IMR-90 (cell line): ENCODE measurements at regions not wholly inside any gene's neighbourhood (a gene's known extent, or its start where the extent isn't known, plus 50 kb on each side); places are given as distances from the start of the nearest gene placed in this dataset.

Experiments
- ATAC-seq: fragments of 200-7000 bp; cut with Tn5 transposase; 2 replicates; pipeline ENCODE4 v1.9.1; 2020; ENCODE audit warnings: low read depth, mild to moderate bottlenecking, moderate library complexity
- BruUV-seq: library from RNA; stranded (reverse); fragments of 400-500 nt; replicated peaks from 2 replicates; lab custom pipeline; 2021; lab: Mats Ljungman, UMichigan
- CTCF ChIA-PET: fragments of 300-600 bp; formaldehyde crosslinking; extraction: SDS; loops from one replicate; lab custom pipeline; 2021; ENCODE audit warnings: antibody characterized with exemption; lab: Yijun Ruan, JAX
- POLR2A ChIA-PET: fragments of 300-600 bp; sonication (Branson Sonifier 250); formaldehyde crosslinking; loops from one replicate; lab custom pipeline; 2022; ENCODE audit warnings: antibody characterized with exemption; ENCODE audit not compliant: unreplicated experiment; lab: Charles Lee
- DNase-seq: peaks from one replicate; pipeline ENCODE4 v3.0.0; 2013
- H2AFZ ChIP-seq: replicated peaks from 2 replicates; pipeline ENCODE3; 2013; ENCODE audit warnings: low read length, mild to moderate bottlenecking; ENCODE audit not compliant: poor library complexity
- H2AK5ac ChIP-seq: 2 replicates; pipeline ENCODE4 v1.6.1; 2013; ENCODE audit warnings: low read depth, low read length, inconsistent platforms
- H2AK9ac ChIP-seq: replicated peaks from 2 replicates; pipeline ENCODE3; 2013; ENCODE audit warnings: mild to moderate bottlenecking, low read depth, low read length, moderate library complexity; ENCODE audit not compliant: poor library complexity
- H2BK120ac ChIP-seq: 2 replicates; pipeline ENCODE4 v1.6.1; 2013; ENCODE audit warnings: low read depth, low read length, inconsistent platforms
- H2BK15ac ChIP-seq: 3 replicates; pipeline ENCODE4 v1.6.1; 2013; ENCODE audit warnings: low read depth, low read length, inconsistent platforms
- H2BK20ac ChIP-seq: 2 replicates; pipeline ENCODE4 v1.6.1; 2013; ENCODE audit warnings: low read depth, mild to moderate bottlenecking, inconsistent platforms, low read length, moderate library complexity
- H2BK5ac ChIP-seq: 2 replicates; pipeline ENCODE4 v1.6.1; 2013; ENCODE audit warnings: mild to moderate bottlenecking, low read depth, low read length, inconsistent platforms; ENCODE audit not compliant: poor library complexity, severe bottlenecking
- H3K14ac ChIP-seq: replicated peaks from 2 replicates; pipeline ENCODE4 v1.6.1; 2013; ENCODE audit warnings: low read depth, low read length, inconsistent platforms
- H3K18ac ChIP-seq: 2 replicates; pipeline ENCODE4 v1.6.1; 2013; ENCODE audit warnings: low read depth, low read length, control low read depth
- H3K23ac ChIP-seq: 2 replicates; pipeline ENCODE4 v1.6.1; 2013; ENCODE audit warnings: low read depth, low read length, inconsistent platforms
- H3K27ac ChIP-seq: 2 replicates; pipeline ENCODE4 v1.5.1; 2013; ENCODE audit warnings: mild to moderate bottlenecking, control low read depth, low read length; ENCODE audit not compliant: insufficient read depth
- H3K27me3 ChIP-seq: 2 replicates; pipeline ENCODE4 v1.6.1; 2013; ENCODE audit warnings: low read length; ENCODE audit not compliant: control insufficient read depth, insufficient read depth
- H3K36me3 ChIP-seq: 2 replicates; pipeline ENCODE4 v1.6.1; 2013; ENCODE audit warnings: low read length, mixed read lengths; ENCODE audit not compliant: control insufficient read depth, insufficient read depth
- H3K4ac ChIP-seq: 2 replicates; pipeline ENCODE4 v1.6.1; 2013; ENCODE audit warnings: low read depth, low read length, inconsistent platforms
- H3K4me1 ChIP-seq: 2 replicates; pipeline ENCODE4 v1.6.1; 2013; ENCODE audit warnings: low read length, mixed read lengths; ENCODE audit not compliant: control insufficient read depth, insufficient read depth
- H3K4me2 ChIP-seq: 2 replicates; pipeline ENCODE4 v1.6.1; 2013; ENCODE audit warnings: low read depth, mild to moderate bottlenecking, control low read depth, low read length, moderate library complexity
- H3K4me3 ChIP-seq: 2 replicates; pipeline ENCODE4 v1.5.1; 2013; ENCODE audit warnings: low read depth, mild to moderate bottlenecking, control low read depth, low read length, moderate library complexity; ENCODE audit not compliant: insufficient read depth
- H3K56ac ChIP-seq: 2 replicates; pipeline ENCODE4 v1.6.1; 2013; ENCODE audit warnings: low read length, inconsistent platforms; ENCODE audit not compliant: insufficient read depth; ENCODE audit errors: extremely low read depth
- H3K79me1 ChIP-seq, 2 experiments: 2 replicates each; pipeline ENCODE4 v1.6.1; 2013; ENCODE audit warnings: low read length in 2 of 2, inconsistent platforms in 1 of 2, low read depth in 1 of 2
- H3K9ac ChIP-seq: 2 replicates; pipeline ENCODE4 v1.6.1; 2013; ENCODE audit warnings: low read depth, low read length, control low read depth
- H3K9me1 ChIP-seq: 2 replicates; pipeline ENCODE4 v1.6.1; 2013; ENCODE audit warnings: low read length, inconsistent platforms; ENCODE audit not compliant: insufficient read depth
- H3K9me3 ChIP-seq: 2 replicates; pipeline ENCODE4 v1.6.1; 2013; ENCODE audit warnings: low read length; ENCODE audit not compliant: control insufficient read depth, insufficient read depth
- H4K20me1 ChIP-seq: 2 replicates; pipeline ENCODE4 v1.6.1; 2013; ENCODE audit warnings: low read length, inconsistent platforms; ENCODE audit not compliant: insufficient read depth
- H4K5ac ChIP-seq: 2 replicates; pipeline ENCODE4 v1.6.1; 2013; ENCODE audit warnings: mild to moderate bottlenecking, low read depth, low read length, control low read depth
- H4K8ac ChIP-seq, 2 experiments: 2 replicates each; pipeline ENCODE4 v1.6.1; 2013; ENCODE audit warnings: low read depth in 2 of 2, low read length in 2 of 2, control low read depth in 1 of 2, inconsistent platforms in 1 of 2
- H4K91ac ChIP-seq: 2 replicates; pipeline ENCODE4 v1.6.1; 2013; ENCODE audit warnings: low read depth, low read length, inconsistent platforms; ENCODE audit not compliant: insufficient read depth
- BHLHE40 ChIP-seq: fragments of 150-350 bp; IDR thresholded peaks from 2 replicates; pipeline ENCODE4 v1.6.1; 2016; ENCODE audit warnings: mild to moderate bottlenecking, low read depth, low read length
- CEBPB ChIP-seq: IDR thresholded peaks from 2 replicates; pipeline ENCODE4 v1.6.1; 2012; ENCODE audit warnings: low read depth, low read length, improper control_type of control experiment
- CTCF ChIP-seq: conservative IDR thresholded peaks from 2 replicates; pipeline ENCODE4 v1.5.1; 2012; ENCODE audit warnings: mild to moderate bottlenecking, low read depth, low read length, improper control_type of control experiment
- MXI1 ChIP-seq: IDR thresholded peaks from 2 replicates; pipeline ENCODE4 v1.6.1; 2012; ENCODE audit warnings: low read depth, mild to moderate bottlenecking, low read length, moderate library complexity, borderline replicate concordance
- POLR2A ChIP-seq: IDR thresholded peaks from 2 replicates; pipeline ENCODE4 v1.6.1; 2012; ENCODE audit warnings: mild to moderate bottlenecking, low read depth, low read length
- RAD21 ChIP-seq: IDR thresholded peaks from 2 replicates; pipeline ENCODE4 v1.6.1; 2012; ENCODE audit warnings: low read length, improper control_type of control experiment
- SMC3 ChIP-seq: fragments of 150-350 bp; IDR thresholded peaks from 2 replicates; pipeline ENCODE4 v1.6.1; 2016; ENCODE audit warnings: low read depth, mild to moderate bottlenecking, antibody characterized with exemption, low read length, moderate library complexity
- USF2 ChIP-seq: fragments of 150-350 bp; IDR thresholded peaks from 2 replicates; pipeline ENCODE4 v1.6.1; 2017; ENCODE audit warnings: mild to moderate bottlenecking, antibody characterized with exemption, low read length, low read depth
- WGBS, 2 experiments: methylation state at CpG; one replicate each; pipeline versions ENCODE4 v1.1.5 to v1.1.7; 2013; ENCODE audit warnings: missing lambda C conversion rate in 2 of 2; ENCODE audit not compliant: insufficient read length in 1 of 2; ENCODE audit errors: extremely low coverage in 2 of 2; 5-methylcytosine and 5-hydroxymethylcytosine counted together
- dilution Hi-C: fragments of 300-500 bp; cut with HindIII; formaldehyde crosslinking; loops from one replicate; pipeline ENCODE4 v1.14.3; 2018; ENCODE audit warnings: low sequenced_read_pairs; ENCODE audit not compliant: unreplicated experiment
- in situ Hi-C: fragments of 300-500 bp; cut with MboI; formaldehyde crosslinking; loops from 3 replicates; pipeline ENCODE4 v1.14.3; 2019; ENCODE audit warnings: low sequenced_read_pairs, inconsistent platforms, mixed read lengths
- intact Hi-C: fragments of 100-400 bp; cut with micrococcal nuclease; formaldehyde crosslinking; loops from 2 replicates; pipeline ENCODE4 v1.10.0; 2022

- DNase-seq (no peak), ATAC-seq (no peak)
- H2AK9ac ChIP-seq = no peak overlapping the region
- H3K4me3 ChIP-seq = no peak overlapping the region
- H2BK15ac ChIP-seq = no peak overlapping the region
- no peak overlapping the region for H2BK120ac ChIP-seq
- no peaks in the 10 kb centered on the region for H3K27me3 ChIP-seq
- no peak overlapping the region for H3K27ac ChIP-seq
- no peaks in the 10 kb centered on the region for H3K9me3 ChIP-seq
- H3K18ac ChIP-seq = no peak overlapping the region
- H3K4ac ChIP-seq = no peak overlapping the region
- H3K9ac ChIP-seq = no peak overlapping the region
- no peaks in the 10 kb centered on the region for H3K4me1 ChIP-seq
- H4K91ac ChIP-seq = no peak overlapping the region
- H3K36me3 ChIP-seq = no peaks in the 10 kb centered on the region
- no peak overlapping the region for H2AFZ ChIP-seq
- no TSS peak for BruUV-seq
- H3K9me1 ChIP-seq = no peaks in the 10 kb centered on the region
- ChIA-PET POLR2A (no interaction called here), CTCF (no interaction called here)
- WGBS, 2 experiments = no CpG with 5 or more reads among the region's 2 CpGs
- intact Hi-C loops (no loop called here), dilution Hi-C loops (no loop called here), in situ Hi-C loops (no loop called here)
- no peak overlapping the region for H2BK20ac ChIP-seq
- H2AK5ac ChIP-seq = no peak overlapping the region
- H3K23ac ChIP-seq = no peak overlapping the region
- H3K79me1 ChIP-seq = no peaks in the 10 kb centered on the region
- no peak overlapping the region for H3K14ac ChIP-seq
- no peak overlapping the region for H2BK5ac ChIP-seq
- H3K56ac ChIP-seq = no peak overlapping the region
- H4K8ac ChIP-seq = no peak overlapping the region
- no peak for TF ChIP-seq MXI1
- TF ChIP-seq BHLHE40 = no peak
- TF ChIP-seq RAD21 = no peak
- TF ChIP-seq CEBPB = no peak
- TF ChIP-seq USF2 = no peak
- TF ChIP-seq CTCF = no peak
- no peak for TF ChIP-seq SMC3
- no peak for TF ChIP-seq POLR2A
- H4K20me1 ChIP-seq = no peaks in the 10 kb centered on the region
- H4K5ac ChIP-seq = no peak overlapping the region
- no peak overlapping the region for H3K4me2 ChIP-seq
Measured at GRCh38 chr3:18247776-18248310, 177.3 kb downstream of the SATB1 start.
